Neural cell (in vitro differentiated cells): ENCODE measurements at regions not wholly inside any gene's neighbourhood (a gene's known extent, or its start where the extent isn't known, plus 50 kb on each side); places are given as distances from the start of the nearest gene placed in this dataset.

Experiments
- EZH2 ChIP-seq: fragments of 200-600, 300-800 bp; shearing (Covaris generic), sonication (generic); IDR thresholded peaks from 2 replicates; pipeline ENCODE4 v1.6.1; 2014; ENCODE audit warnings: antibody characterized with exemption, low read length, borderline replicate concordance, mild to moderate bottlenecking; ENCODE audit not compliant: insufficient read depth, poor library complexity, severe bottlenecking
- TAF1 ChIP-seq: IDR thresholded peaks from 2 replicates; pipeline ENCODE4 v1.6.1; 2012; ENCODE audit warnings: low read depth
- TF ChIP-seq, protein P1 (sequence below): fragments of 450-650 bp; IDR thresholded peaks from 2 replicates; pipeline ENCODE4 v1.5.1; 2014; ENCODE audit warnings: antibody characterized with exemption, mild to moderate bottlenecking, moderate library complexity; ENCODE audit not compliant: poor library complexity, severe bottlenecking

DNA sequence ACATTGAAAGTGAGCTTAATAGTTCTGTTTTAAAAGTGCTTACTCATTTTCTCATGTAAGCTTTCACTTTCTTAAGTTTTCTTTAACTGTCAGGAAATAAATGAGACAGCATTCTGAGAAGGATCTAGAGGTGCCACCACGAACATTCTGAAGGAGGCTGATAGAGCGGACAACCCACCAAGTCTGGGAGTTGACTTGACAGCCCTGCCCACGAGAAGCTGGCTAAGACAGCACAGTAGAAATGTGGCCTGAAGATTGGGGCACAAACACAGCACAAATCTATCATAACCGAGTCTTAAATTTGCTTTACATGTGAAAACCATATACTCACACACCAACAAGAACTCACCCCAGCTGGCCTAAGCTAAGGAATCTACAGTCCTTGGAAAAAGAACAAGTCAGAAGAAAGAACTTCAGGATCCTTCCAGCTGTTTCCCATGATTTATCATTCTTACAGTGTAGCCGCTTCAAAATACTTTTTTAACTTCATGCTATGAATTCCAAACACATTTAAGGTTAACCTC lies 144.2 kb upstream of the TNFAIP3 start:
- TF ChIP-seq, protein P1, sequence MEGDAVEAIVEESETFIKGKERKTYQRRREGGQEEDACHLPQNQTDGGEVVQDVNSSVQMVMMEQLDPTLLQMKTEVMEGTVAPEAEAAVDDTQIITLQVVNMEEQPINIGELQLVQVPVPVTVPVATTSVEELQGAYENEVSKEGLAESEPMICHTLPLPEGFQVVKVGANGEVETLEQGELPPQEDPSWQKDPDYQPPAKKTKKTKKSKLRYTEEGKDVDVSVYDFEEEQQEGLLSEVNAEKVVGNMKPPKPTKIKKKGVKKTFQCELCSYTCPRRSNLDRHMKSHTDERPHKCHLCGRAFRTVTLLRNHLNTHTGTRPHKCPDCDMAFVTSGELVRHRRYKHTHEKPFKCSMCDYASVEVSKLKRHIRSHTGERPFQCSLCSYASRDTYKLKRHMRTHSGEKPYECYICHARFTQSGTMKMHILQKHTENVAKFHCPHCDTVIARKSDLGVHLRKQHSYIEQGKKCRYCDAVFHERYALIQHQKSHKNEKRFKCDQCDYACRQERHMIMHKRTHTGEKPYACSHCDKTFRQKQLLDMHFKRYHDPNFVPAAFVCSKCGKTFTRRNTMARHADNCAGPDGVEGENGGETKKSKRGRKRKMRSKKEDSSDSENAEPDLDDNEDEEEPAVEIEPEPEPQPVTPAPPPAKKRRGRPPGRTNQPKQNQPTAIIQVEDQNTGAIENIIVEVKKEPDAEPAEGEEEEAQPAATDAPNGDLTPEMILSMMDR: no peak
- TF ChIP-seq EZH2 (no peak), TAF1 (no peak)
